Stimulated activated CD8-positive, alpha-beta memory T cell treated with anti-CD3 and anti-CD28 coated beads, Interleukin-12 subunit alpha, Interleukin-12 subunit beta, amount 100 ng/mL, for 1 hour (primary cell): ENCODE measurements at regions not wholly inside any gene's neighbourhood (a gene's known extent, or its start where the extent isn't known, plus 50 kb on each side); places are given as distances from the start of the nearest gene placed in this dataset.

ENCODE experiments used
- DNase-seq: peaks from one replicate; pipeline ENCODE4 v3.0.0-alpha.2; 2020; ENCODE audit warnings: low read depth

GRCh38 chr6:14436592-14437132 lies 319.1 kb downstream of the CD83 start:
- no peak for DNase-seq

GRCh38 chr6:14439419-14439818 lies 321.8 kb downstream of the CD83 start:
- no peak for DNase-seq

GRCh38 chr6:14440215-14440910 lies 322.8 kb downstream of the CD83 start:
- DNase-seq, result no peak

GRCh38 chr6:14440940-14441781 lies 323.6 kb downstream of the CD83 start:
- no peak for DNase-seq

GRCh38 chr6:14442242-14442641 lies 324.7 kb downstream of the CD83 start:
- DNase-seq, result no peak

- no peak for DNase-seq
Observed at GRCh38 chr6:14443629-14444268, 326.2 kb downstream of the CD83 start.

GRCh38 chr6:14444295-14444972 lies 326.9 kb downstream of the CD83 start:
- DNase-seq, result no peak

GRCh38 chr6:14447240-14447639 lies 329.7 kb downstream of the CD83 start:
- DNase-seq, result no peak

GRCh38 chr6:14448246-14448645 lies 330.7 kb downstream of the CD83 start:
- DNase-seq, result no peak

- no peak for DNase-seq
Observed at GRCh38 chr6:14450133-14450504, 332.5 kb downstream of the CD83 start.

GRCh38 chr6:14450578-14450977 lies 333.0 kb downstream of the CD83 start:
- DNase-seq, result no peak

- no peak for DNase-seq
Observed at GRCh38 chr6:14451594-14452374, 334.2 kb downstream of the CD83 start.

- peak; percentile 15 for DNase-seq
Observed at GRCh38 chr6:14452567-14453527, 335.3 kb downstream of the CD83 start.

- DNase-seq, result no peak
Observed at GRCh38 chr6:14453712-14454472, 336.3 kb downstream of the CD83 start.

GRCh38 chr6:14454473-14454775 lies 336.9 kb downstream of the CD83 start:
- no peak for DNase-seq

GRCh38 chr6:14455427-14455826 lies 337.9 kb downstream of the CD83 start:
- DNase-seq, result no peak

GRCh38 chr6:14455876-14456648 lies 338.5 kb downstream of the CD83 start:
- no peak for DNase-seq

GRCh38 chr6:14456941-14457340 lies 339.4 kb downstream of the CD83 start:
- DNase-seq, result no peak
